Activated T-cell treated with anti-CD3 and anti-CD28 coated beads for 48 hours (primary cell): ENCODE measurements at regions not wholly inside any gene's neighbourhood (a gene's known extent, or its start where the extent isn't known, plus 50 kb on each side); places are given as distances from the start of the nearest gene placed in this dataset.
A peak's percentile ranks its signal among the peaks of the same experiment; 100 is the strongest.
"Not testable (repeated sequence)": the region's sequence is repeated elsewhere in the genome, so short reads cannot be mapped to it uniquely, and the experiment has no call there.

Experiments used
- DNase-seq: peaks from one replicate; pipeline ENCODE4 v3.0.0-alpha.2; 2020; ENCODE audit warnings: low read depth

DNA sequence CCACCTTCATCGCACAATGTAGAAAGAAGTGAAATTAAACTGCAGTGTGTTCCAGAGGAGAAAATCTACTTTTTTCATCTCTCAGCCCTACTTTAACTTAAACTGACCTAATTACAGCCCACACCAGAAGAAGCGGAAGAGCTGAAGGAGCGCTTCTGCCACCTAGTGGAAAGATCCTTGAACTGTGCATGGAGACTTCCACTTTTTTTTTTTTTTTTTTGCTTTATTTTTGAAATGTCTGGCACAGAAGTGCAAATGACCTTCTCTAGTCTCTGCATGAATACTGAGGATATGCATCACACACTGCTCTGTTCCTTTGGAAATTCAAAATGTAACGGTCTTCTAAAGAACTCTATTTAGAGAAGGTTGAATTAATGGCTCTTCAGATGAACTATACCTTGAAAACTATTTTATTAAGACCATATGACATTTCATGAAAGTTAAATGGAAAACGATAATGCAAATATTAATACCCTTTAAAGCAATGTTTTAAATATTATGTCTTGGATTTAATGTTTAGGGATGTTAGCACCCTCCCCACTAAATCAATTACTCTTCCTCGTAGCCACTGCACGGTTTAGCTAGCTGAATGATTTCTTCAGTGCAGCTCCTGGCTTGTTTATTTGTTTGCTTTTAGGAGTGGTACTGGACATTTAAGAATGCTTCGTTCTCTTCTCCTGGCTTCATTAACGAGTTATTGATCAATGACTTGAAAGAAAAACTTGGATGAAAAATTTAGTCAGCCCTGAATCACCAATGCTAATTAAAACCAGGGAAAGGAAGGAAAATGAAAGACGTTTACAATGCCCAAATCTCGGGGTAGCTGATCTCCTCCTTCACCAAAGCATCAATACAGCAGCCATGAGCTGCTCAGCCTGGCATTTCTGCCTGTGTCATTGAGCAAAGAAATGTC lies 569.6 kb upstream of the GJE1 start:
- DNase-seq: peak; percentile 8

- DNase-seq: no peak
These were observed 570.4 kb upstream of the GJE1 start for GRCh38 chr6:141562186-141562811.

DNA sequence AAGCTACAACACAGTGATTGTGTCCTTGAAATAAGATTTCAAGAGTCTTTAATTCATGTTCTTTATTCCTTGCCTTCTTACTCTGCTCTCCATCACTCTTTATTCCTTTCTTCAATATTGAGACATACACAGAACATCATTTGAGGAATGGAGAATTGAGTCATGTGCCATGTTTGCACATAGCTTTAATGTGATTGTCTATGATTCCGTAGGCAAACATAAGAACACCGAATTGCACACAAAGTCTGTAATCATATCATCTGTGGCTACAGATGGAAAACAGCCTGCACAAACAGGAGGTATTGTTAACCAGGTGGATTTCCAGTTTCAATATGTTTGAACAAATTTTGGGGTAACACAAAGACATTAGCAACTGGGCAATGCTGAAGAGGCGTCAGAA lies 571.6 kb upstream of the GJE1 start:
- no peak for DNase-seq

DNA sequence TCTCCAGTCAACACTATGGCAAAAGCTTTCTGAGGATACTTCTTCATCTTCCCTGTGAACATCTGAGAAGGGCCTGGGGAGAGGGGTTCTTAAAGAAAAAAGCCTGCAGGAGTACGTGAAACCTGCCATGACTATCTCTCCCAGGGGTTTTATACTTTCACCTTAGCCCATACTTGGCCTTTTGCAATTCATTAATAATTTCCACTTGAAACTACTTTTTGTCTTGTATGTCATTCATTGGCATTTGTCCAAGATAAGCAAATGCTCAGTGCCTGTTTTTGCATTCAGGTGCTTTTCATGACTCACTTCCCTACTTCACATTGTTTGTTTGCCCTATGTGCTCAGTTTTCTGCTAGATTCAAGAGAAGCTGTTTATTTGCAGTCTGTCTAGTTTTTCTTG lies 580.3 kb upstream of the GJE1 start:
- DNase-seq: no peak

DNA sequence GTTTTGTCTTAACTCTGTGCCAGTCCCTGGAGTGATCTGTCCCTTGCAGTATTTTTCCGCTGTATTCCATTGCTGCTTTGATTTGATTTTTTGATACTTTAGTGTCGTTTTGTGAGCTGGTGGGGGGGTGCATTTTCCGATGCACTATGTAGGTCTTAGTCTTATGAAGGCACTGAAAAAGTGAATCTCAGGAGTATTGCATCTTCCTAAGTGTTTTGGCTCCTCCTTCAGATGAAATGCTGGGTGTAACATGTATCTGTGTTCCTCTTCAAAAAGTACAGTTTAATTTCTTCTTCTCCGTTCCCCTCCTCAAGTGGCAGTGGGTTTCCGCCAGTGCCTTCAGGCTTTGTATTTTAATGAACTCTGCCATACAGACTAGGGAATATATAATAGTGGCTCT lies 580.7 kb upstream of the GJE1 start:
- DNase-seq: no peak

DNA sequence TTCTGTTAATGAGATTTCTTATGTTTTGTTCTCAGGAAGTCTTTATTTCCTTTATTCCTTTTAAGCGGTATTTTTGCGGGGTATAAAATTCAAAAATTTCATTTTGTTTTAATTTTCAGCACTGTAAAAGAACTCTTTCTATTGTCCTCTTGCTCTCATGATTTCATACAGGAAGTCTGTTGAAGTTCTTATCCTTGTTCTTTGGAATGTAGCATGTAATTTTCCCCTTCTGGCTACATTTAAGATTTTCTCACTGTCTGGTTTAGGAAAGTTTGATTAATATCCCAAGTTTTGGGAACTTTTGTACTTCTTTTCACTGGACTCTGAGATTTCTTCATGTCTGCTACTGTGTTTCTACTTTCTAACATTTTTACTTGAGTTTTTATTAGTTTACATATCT lies 581.4 kb upstream of the GJE1 start:
- no peak for DNase-seq

GRCh38 chr6:141550471-141550870 lies 582.3 kb upstream of the GJE1 start:
- no peak for DNase-seq

- no peak for DNase-seq
These were observed 583.8 kb upstream of the GJE1 start for GRCh38 chr6:141548966-141549365.

DNA sequence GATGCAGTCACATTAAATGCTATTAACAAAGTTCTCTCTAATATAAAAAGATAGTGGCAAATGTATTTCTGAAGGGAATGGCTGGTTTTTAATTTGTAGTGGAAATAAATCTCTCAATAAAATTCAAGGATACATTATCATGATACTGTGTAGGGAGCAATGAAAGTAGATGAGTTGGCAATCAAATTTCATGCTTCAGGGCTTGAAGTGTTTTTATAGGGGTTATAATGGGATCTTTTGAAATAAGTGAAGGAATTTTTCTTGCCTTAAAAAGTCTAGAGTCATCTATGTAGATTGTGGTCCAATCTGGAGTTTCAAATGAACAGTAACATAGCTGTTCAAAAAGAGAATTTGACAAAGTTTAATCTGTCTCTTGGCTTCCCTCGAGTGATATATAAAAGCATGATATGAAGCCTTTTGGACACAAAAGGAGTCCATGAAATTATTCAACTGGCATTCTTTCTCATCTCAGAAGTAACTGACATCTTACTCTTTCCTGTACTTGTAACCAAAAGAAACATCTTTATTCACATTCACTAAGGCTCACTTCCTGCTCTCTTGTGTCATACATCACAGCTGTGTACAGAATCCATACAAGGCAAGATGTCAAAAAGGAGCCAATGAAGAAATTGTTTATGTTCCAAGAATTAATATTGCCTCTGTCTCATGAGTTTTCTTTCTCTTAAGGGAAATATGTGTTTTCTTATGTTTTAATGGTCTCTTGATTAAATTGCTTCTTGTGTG lies 591.0 kb upstream of the GJE1 start:
- DNase-seq: no peak

DNA sequence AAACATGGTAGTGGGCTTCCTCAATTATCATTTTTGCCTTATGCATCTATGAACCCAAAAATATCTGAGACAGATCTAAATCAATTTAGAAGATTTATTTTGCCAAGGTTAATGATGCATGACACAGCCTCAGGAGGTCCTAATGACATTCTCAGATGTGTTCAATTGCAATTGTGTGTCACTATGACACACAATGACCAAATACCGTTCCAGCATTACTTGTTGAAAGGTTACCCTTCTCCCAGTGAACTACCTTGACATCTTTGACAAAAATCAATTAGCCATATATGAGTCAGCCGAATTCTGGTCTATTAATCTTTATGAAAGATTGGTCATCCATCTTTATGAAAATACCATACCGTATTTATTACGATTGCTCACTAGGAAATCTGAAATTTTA lies 592.5 kb upstream of the GJE1 start:
- no peak for DNase-seq

- DNase-seq: no peak
These were observed 593.1 kb upstream of the GJE1 start for GRCh38 chr6:141539617-141540016.

- no peak for DNase-seq
These were observed 600.5 kb upstream of the GJE1 start for GRCh38 chr6:141532211-141532610.

DNA sequence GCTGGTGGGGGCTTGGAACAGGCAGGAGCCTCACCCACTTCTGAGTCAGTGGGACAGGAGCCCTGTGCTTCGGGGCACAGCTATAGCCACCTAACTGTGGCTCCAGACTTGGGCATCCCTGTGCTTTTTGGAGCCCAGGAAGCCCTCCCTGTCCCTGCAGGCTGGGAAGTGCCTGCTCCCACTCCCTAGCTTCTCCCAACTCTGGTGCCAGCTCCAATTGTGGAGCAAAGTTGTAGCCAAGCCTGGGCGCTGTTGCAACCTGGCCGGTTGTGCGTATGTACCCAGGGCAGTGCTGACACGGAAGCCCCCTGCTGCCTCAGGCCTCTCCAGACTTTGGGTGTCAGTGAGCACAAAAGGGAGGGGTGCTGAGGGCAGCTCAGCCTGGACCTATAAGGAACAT lies 601.7 kb upstream of the GJE1 start:
- no peak for DNase-seq

DNA sequence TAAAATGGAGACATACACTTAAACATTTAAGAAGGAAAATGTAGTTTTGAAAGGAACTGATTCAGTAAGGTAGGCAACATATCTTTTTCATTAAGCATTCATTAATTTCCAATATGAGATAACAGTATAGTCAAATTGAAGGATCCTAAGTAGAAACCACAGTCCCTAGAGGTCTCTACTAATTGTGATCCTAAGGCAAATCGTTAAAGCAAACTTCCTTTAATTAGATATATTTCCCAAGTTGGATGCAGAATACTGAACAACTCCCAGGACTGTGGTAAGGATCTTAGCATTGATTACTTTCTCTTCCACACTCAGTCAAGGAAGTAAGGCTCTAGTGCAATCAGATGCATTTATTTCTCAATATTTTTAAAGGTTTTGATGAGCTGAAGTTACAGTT lies 604.1 kb upstream of the GJE1 start:
- no peak for DNase-seq

DNA sequence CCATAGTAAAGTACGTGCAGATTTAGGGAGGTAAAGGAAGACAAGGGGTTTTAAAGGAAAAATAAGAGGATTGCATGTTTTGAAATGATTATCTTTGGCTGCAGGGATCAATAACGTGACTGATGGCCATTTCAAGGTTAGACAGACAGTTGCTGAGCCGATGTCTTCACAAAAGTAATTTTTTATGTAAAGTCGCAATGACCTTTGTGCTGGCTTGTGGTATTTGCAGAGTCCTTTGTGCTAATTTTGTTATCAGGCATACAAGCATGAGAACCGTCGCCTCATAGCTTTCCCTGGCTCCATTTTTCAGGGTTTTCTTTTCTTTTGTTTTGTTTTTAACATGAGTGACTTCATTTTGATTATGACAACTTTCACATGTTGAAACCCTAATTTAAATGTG lies 605.7 kb upstream of the GJE1 start:
- no peak for DNase-seq

DNA sequence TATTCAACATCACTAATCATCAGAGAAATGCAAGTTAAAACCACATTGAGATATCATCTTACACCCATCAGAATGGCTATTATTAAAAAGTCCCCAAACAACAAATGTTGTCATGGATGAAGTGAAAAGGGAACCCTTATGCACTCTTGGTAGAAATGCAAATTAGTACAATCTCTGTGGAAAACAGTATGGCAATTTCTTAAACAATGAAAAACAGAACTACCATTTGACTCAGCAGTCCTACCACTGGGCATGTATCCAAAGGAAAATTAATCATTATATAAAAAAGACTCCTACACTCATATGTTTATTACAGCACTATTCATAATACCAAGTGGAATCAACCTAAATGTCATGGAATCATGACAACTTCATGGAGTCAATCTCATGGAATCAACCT lies 611.3 kb upstream of the GJE1 start:
- DNase-seq: no peak

DNA sequence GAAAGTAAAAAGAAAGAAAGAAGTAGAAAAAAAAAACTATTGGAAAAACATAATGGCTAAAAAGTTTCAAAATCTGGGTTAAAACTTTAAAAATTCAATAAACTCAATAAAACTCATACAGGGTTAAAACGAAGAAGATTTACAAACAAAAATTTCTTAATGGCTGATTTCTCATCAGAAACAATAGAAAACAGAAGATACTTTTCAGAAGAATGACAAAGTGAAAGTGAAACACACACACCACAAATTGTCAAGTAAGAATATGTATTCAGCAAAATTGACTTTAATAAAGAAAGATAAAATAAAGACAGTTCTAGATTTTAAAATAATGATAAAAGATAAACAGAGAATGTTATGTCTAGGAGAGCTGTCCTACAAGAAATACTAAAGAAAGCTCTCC lies 618.9 kb upstream of the GJE1 start:
- DNase-seq: no peak

- no peak for DNase-seq
These were observed 621.9 kb upstream of the GJE1 start for GRCh38 chr6:141510803-141511202.

- DNase-seq: not testable (repeated sequence)
These were observed 626.7 kb upstream of the GJE1 start for GRCh38 chr6:141506062-141506461.

DNA sequence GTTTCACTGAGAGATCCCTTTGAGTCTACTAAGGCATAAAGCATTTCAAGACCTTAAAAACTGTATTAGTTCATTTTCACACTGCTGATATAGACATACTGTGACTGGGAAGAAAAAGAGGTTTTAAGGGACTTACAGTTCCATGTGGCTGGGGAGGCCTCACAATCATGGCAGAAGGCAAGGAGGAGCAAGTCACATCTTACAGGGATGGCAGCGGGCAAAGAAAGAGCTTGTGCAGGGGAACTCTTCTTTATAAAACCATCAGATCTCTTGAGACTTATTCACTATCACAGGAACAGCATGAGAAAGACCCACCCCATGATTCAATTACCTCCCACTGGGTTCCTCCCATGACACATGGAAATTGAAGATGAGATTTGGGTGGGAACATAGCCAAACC lies 628.4 kb upstream of the GJE1 start:
- not testable (repeated sequence) for DNase-seq

DNA sequence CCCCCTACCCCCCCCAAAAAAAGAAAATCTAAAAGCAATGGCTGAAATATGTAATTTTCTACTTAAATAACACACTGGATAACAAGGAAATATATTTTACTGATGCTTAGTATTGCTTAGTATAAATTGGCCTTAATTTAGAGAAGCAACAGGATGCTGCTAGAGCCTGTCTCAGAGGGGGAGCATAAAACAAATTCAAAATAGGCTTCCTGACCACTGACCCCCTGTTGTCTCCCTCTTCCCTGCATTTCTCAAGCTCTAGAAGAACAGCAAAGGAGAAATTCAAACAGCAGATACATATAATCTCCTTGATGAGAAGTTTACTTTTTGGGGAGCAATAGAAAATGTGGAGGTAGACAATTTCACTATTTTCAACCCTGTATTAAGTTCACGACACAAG lies 631.1 kb upstream of the GJE1 start:
- DNase-seq: no peak

DNA sequence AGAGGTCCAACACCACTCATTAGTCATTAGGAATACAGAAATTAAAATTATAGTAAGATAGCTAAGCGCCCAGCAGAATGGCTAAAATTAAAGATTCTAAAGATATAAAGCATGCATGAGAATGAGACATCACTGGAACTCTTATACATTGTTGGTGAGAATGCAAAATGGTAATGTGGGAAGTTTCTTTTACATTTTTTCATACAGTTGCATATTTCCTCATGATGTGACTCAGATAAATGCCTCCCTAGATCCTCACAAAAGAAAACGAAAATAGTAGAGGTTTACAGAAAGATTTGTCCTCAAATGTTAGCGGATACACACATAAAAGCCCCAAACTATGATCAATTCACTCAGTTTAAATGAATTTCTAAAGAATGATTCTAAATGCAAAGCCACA lies 633.7 kb upstream of the GJE1 start:
- no peak for DNase-seq
